GM12878 (cell line): ENCODE measurements at regions not wholly inside any gene's neighbourhood (a gene's known extent, or its start where the extent isn't known, plus 50 kb on each side); places are given as distances from the start of the nearest gene placed in this dataset.

ENCODE experiments used
- ATAC-seq: fragments of 200-7000 bp; cut with Tn5 transposase; 3 replicates; pipeline ENCODE4 v1.9.1; 2020; ENCODE audit warnings: mild to moderate bottlenecking, moderate library complexity
- BruUV-seq: library from RNA; stranded (reverse); fragments of 400-500 nt; replicated peaks from 2 replicates; lab custom pipeline; 2021; lab: Mats Ljungman, UMichigan
- CTCF ChIA-PET: fragments of 300-600 bp; sonication (Branson Sonifier 250); formaldehyde crosslinking; extraction: SDS; loops from one replicate; lab custom pipeline; 2021; ENCODE audit warnings: inconsistent platforms; lab: Yijun Ruan, JAX
- POLR2A ChIA-PET: fragments of 350-600 bp; formaldehyde crosslinking; extraction: SDS; loops from one replicate; lab custom pipeline; 2021; ENCODE audit warnings: inconsistent platforms; lab: Charles Lee
- RAD21 ChIA-PET: fragments of 300-600 bp; sonication (Branson Sonifier 250); formaldehyde crosslinking; loops from one replicate; lab custom pipeline; 2023; ENCODE audit warnings: antibody characterized with exemption; ENCODE audit not compliant: unreplicated experiment; lab: Charles Lee
- SMC1A ChIA-PET: fragments of 300-600 bp; sonication (Branson Sonifier 250); formaldehyde crosslinking; loops from one replicate; lab custom pipeline; 2023; ENCODE audit not compliant: unreplicated experiment, uncharacterized antibody; lab: Charles Lee
- DNase-seq: peaks from one replicate; pipeline ENCODE4 v3.0.0-alpha.2; 2011; ENCODE audit warnings: low read depth, low spot score
- FAIRE-seq: peaks from 3 replicates; lab custom pipeline; 2011; peaks lifted over from hg19 to GRCh38; lab: Jason Lieb, UNC
- H2AFZ ChIP-seq: 2 replicates; pipeline ENCODE4 v1.6.0; 2011; ENCODE audit warnings: low read depth, low read length, control low read depth; ENCODE audit not compliant: control insufficient read depth
- H3K27ac ChIP-seq: 2 replicates; pipeline ENCODE4 v1.5.1; 2011; ENCODE audit warnings: control low read depth; ENCODE audit not compliant: control insufficient read depth, insufficient read depth
- H3K27me3 ChIP-seq, 2 experiments: replicated peaks in 1 of 2; 2 replicates each; pipeline versions ENCODE4 v1.6.0 to v1.6.1; 2011; ENCODE audit warnings: low read length in 1 of 2; ENCODE audit not compliant: control insufficient read depth in 2 of 2, insufficient read depth in 2 of 2
- H3K36me3 ChIP-seq, 2 experiments: 2 replicates each; pipeline ENCODE4 v1.5.1; 2011; ENCODE audit warnings: low read length in 1 of 2; ENCODE audit not compliant: control insufficient read depth in 2 of 2, insufficient read depth in 2 of 2
- H3K4me1 ChIP-seq: 2 replicates; pipeline ENCODE4 v1.6.1; 2011; ENCODE audit warnings: mild to moderate bottlenecking, low read length, moderate library complexity, mixed read lengths; ENCODE audit not compliant: control insufficient read depth, insufficient read depth
- H3K4me2 ChIP-seq: 2 replicates; pipeline ENCODE4 v1.6.0; 2011; ENCODE audit warnings: control low read depth; ENCODE audit not compliant: control insufficient read depth, insufficient read depth
- H3K4me3 ChIP-seq: fragments of 200-600 bp; sonication (generic); 2 replicates; pipeline ENCODE4 v1.5.1; 2016
- H3K79me2 ChIP-seq: 2 replicates; pipeline ENCODE4 v1.6.0; 2011; ENCODE audit warnings: low read length; ENCODE audit not compliant: control insufficient read depth, insufficient read depth
- H3K9ac ChIP-seq: 2 replicates; pipeline ENCODE4 v1.8.0; 2011; ENCODE audit warnings: low read length, control low read depth, mixed read lengths; ENCODE audit not compliant: control insufficient read depth, insufficient read depth
- H3K9me3 ChIP-seq: replicated peaks from 3 replicates; pipeline ENCODE4 v1.5.1; 2011; ENCODE audit warnings: mild to moderate bottlenecking, low read length; ENCODE audit not compliant: control insufficient read depth, insufficient read depth
- H4K20me1 ChIP-seq: 2 replicates; pipeline ENCODE4 v1.6.0; 2011; ENCODE audit not compliant: control insufficient read depth, insufficient read depth
- ASH2L ChIP-seq: fragments of 300-600, 200-600 bp; sonication (generic); IDR thresholded peaks from 2 replicates; pipeline ENCODE4 v1.6.1; 2017; ENCODE audit warnings: low read depth, mild to moderate bottlenecking, borderline replicate concordance
- EZH2 ChIP-seq: IDR thresholded peaks from 2 replicates; pipeline ENCODE4 v1.6.1; 2012; ENCODE audit warnings: low read depth, mild to moderate bottlenecking, control low read depth, inconsistent platforms, low read length, borderline replicate concordance; ENCODE audit not compliant: control insufficient read depth
- FOXK2 ChIP-seq: fragments of 450-650 bp; IDR thresholded peaks from 2 replicates; pipeline ENCODE4 v1.6.1; 2017; ENCODE audit warnings: mild to moderate bottlenecking, moderate library complexity
- PBX3 ChIP-seq: IDR thresholded peaks from 2 replicates; pipeline ENCODE4 v1.6.1; 2011; ENCODE audit warnings: mild to moderate bottlenecking, low read depth, low read length, moderate library complexity; ENCODE audit not compliant: insufficient replicate concordance
- RAD21 ChIP-seq: IDR thresholded peaks from 2 replicates; pipeline ENCODE4 v1.6.1; 2011; ENCODE audit warnings: mild to moderate bottlenecking, low read depth, low read length, moderate library complexity; ENCODE audit not compliant: insufficient read depth
- RCOR1 ChIP-seq: conservative IDR thresholded peaks from 2 replicates; pipeline ENCODE4 v1.6.1; 2012; ENCODE audit warnings: low read depth, low read length, improper control_type of control experiment
- ZNF274 ChIP-seq: IDR thresholded peaks from one replicate; pipeline ENCODE4 v1.8.0; 2011; ENCODE audit not compliant: insufficient read length, insufficient read depth
- WGBS: methylation state at CpG from one replicate; pipeline ENCODE4 v1.1.6; 2016; ENCODE audit warnings: low lambda C conversion rate; ENCODE audit not compliant: insufficient replicate concordance, insufficient coverage; ENCODE audit errors: missing lambda C conversion rate; 5-methylcytosine and 5-hydroxymethylcytosine counted together
- in situ Hi-C: fragments of 300-500 bp; cut with MboI; formaldehyde crosslinking; loops from 9 replicates; pipeline ENCODE4 v1.14.3; 2018; ENCODE audit warnings: mixed read lengths
- intact Hi-C: fragments of 100-400 bp; cut with micrococcal nuclease; formaldehyde crosslinking; loops from one replicate; pipeline ENCODE4 v1.14.2; 2022; ENCODE audit not compliant: unreplicated experiment

- TF ChIP-seq EZH2 (no peak), ASH2L (no peak), RCOR1 (no peak), RAD21 (no peak), PBX3 (no peak), FOXK2 (no peak), ZNF274 (no peak)
- TF ChIP-seq, all 136 proteins: peak for 0
These were observed 1106.7 kb downstream of the EFNB2 start for GRCh38 chr13:105428811-105429210.

More at GRCh38 chr13:105428811-105429210, 1106.7 kb downstream of the EFNB2 start:
- ChIA-PET RAD21 (no interaction called here), CTCF (no interaction called here), SMC1A (interaction anchor here (1.2 kb wide), 1 partner anchor 22 kb away, joined by 3 read pairs; no protein-coding TSS in a partner anchor), POLR2A (no interaction called here)
- 20% methylated on average over 2 of the region's 2 CpGs for WGBS
- Histone ChIP-seq H4K20me1 (no peaks in the 10 kb centered on the region), H3K4me3 (no peak overlapping the region), H3K4me1 (no peaks in the 10 kb centered on the region), H3K9me3 (no peaks in the 10 kb centered on the region), H3K27me3 (no peaks in the 10 kb centered on the region), H3K79me2 (no peaks in the 10 kb centered on the region), H3K27ac (no peak overlapping the region), H3K9ac (no peak overlapping the region), H3K36me3 (no peaks in the 10 kb centered on the region), H2AFZ (no peak overlapping the region), H3K4me2 (no peak overlapping the region)
- DNase-seq, result no peak
- BruUV-seq, result no TSS peak
- in situ Hi-C loops (no loop called here), intact Hi-C loops (no loop called here)
- no peak for FAIRE-seq
- ATAC-seq, result no peak
